Stimulated activated naive CD4-positive, alpha-beta T cell (primary cell): ENCODE measurements at regions not wholly inside any gene's neighbourhood (a gene's known extent, or its start where the extent isn't known, plus 50 kb on each side); places are given as distances from the start of the nearest gene placed in this dataset.
"Not testable (repeated sequence)": the region's sequence is repeated elsewhere in the genome, so short reads cannot be mapped to it uniquely, and the experiment has no call there.

Experiments
- DNase-seq, 6 experiments: peaks; one replicate each; lab custom pipeline; 2025; lab: John Stamatoyannopoulos, UW

DNA sequence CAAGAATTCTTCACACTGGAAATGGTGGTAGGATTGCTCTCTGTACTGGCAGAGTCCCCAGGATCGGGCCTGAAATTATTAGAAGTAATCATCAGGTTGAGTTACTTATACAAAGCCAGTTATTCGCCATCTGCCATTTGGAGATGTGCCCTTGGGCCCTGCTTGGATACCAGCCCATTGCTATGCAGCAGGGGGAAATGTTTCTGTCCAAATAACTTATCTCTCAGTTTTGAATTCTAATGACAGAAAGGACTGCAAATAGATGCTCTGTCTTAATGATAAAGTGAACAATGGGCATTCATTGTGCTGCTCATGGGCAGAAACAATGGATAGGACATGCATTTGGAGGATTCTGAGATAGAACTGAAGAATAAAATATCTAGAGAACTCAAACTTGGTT is 139.1 kb upstream of the PELI2 start:
- no peak for DNase-seq

DNA sequence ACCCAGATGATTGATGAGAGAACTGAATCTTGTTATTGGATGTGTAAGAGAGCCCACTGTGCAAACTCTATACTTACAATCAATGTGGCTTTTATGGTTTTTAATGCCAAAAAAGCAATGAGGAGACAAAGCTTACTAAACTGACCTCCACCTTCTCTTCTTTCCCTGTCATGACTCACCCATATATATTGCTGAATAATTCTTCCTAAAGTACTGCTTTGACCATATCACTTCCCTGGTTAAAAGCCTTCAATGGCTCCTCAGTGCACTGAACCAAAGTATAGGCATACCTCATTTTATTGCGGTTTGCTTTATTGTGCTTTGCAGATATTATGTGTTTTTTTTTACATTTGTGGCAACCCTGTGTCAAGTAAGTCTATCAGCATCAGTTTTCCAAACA is 138.4 kb upstream of the PELI2 start:
- DNase-seq: no peak

GRCh38 chr14:55980970-55981369 is 137.2 kb upstream of the PELI2 start:
- DNase-seq: no peak

GRCh38 chr14:55986069-55986468 is 132.1 kb upstream of the PELI2 start:
- no peak for DNase-seq

- no peak for DNase-seq
Measured at GRCh38 chr14:56000846-56001245, 117.4 kb upstream of the PELI2 start.

DNA sequence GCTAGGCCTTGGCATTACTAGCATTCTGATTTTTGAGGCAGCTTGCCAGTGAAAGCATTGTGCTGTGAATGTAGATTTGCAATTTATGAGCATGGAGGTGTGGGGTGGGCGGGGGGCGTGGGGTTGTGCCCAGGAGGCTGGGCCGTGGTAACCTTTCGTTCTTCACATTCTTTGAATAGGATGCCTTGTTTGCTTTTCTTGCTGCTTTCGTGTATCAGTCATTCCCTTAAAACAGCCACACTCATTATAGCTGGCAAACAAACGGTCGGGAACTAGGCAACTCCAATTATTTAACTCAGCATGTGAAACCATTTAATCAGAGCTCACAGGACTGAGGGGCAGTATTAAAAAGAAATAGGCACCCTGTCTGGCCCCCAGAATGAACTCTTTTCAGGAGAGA is 115.9 kb upstream of the PELI2 start:
- DNase-seq: no peak

- peak; percentile 4 to 82 (median 48) for DNase-seq
Measured at GRCh38 chr14:56002876-56003625, 115.2 kb upstream of the PELI2 start.

DNA sequence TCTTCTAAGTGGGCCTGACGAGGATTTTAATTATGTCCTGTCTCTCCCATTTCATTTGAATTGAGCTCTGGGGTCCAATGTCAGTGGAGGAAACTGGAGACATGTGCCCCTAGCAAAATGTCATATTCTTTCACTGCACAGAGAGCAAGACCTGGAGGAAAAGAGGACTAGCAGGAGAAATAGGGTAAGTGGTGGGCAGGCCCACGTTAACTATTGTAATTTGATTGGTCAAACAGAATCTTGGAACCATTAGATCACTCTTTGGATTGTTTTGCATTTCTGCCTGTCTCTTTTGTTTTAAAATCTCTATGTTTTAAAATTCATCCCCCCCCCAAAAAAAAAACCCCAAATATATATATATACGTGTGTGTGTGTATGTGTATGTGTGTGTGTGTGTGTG is 113.9 kb upstream of the PELI2 start:
- DNase-seq: no peak

GRCh38 chr14:56004786-56005185 is 113.4 kb upstream of the PELI2 start:
- DNase-seq: peak in 3 of 6 experiments; percentile 35 to 43 (median 41)

- DNase-seq: no peak
Measured at GRCh38 chr14:56005191-56006053, 112.8 kb upstream of the PELI2 start.

GRCh38 chr14:56007491-56007890 is 110.7 kb upstream of the PELI2 start:
- DNase-seq: not testable (repeated sequence)

DNA sequence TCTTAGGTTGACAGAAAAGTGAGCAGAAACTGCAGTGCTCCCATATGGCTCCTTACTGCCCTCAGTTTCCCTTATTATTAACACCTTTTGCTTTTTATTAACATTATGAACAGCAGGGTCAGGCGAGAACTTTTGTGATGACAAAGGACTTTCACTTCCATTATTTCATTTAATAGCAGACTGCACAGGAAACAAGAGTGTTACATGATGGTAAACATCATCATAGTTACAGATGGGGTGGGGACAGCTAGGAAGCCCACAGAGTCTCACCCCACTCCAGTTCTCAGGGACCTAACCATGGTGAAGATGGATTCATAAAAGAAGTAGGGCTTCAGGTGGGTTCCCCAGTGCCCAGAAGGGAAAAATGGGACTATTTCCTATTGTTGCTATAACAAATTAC is 110.1 kb upstream of the PELI2 start:
- DNase-seq: no peak

GRCh38 chr14:56008661-56009060 is 109.5 kb upstream of the PELI2 start:
- not testable (repeated sequence) for DNase-seq

DNA sequence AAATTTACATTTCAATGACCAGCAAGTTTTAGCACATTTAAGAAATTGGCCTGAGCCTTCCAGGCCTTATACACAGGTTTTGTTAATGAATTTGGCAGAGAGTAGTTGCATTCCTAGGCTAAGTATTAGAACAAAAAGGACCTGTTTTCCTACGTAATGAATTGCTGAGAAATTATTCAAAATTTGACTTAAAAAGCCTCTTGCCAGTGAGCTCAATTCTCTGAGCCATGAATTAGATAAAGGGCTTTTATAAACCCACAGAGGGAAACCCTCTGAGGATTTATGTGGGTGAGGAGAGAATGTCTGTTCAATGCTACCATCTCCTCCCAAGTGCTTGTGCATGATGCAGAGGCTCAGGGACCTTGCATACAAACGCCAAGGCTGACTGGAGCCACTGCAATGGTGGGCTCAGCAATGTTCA is 94.5 kb upstream of the PELI2 start:
- DNase-seq: no peak

GRCh38 chr14:56025191-56025590 is 93.0 kb upstream of the PELI2 start:
- DNase-seq: no peak

DNA sequence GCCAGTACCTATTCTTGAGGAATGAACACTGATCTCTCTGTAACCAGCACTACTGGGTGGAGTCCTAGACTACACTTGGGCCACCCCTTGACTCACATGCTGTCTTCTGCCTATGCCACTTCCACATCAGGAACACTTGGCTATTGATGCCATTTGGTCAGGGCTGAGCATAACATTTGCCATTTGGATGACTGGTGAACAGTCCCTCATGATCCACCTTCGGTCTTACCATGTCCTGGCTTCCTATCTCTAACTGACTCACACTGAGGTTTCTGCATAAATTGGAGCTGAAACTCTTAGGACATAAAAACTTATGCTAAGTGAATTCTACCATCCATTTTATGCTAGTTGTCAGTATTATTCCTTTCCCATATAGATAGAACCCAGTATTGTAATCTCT is 91.7 kb upstream of the PELI2 start:
- no peak for DNase-seq

DNA sequence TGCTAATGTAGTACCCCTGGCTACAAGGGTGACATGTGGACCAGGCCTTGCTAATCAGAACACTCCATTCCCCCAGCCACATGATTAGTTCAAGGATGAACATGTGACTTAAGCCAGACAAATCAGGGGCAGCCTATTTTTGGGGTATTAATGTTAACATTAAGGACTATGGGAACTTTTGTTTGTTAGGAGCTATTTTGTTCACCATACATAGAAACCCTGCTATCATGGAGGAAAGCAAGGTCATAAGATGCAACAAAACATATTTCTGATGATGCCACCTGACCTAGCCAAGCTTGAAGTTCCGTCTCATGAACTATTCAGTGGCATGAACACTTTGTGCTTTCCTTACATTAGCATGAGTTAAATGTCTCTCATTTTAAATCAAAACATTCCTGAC is 90.8 kb upstream of the PELI2 start:
- no peak for DNase-seq

DNA sequence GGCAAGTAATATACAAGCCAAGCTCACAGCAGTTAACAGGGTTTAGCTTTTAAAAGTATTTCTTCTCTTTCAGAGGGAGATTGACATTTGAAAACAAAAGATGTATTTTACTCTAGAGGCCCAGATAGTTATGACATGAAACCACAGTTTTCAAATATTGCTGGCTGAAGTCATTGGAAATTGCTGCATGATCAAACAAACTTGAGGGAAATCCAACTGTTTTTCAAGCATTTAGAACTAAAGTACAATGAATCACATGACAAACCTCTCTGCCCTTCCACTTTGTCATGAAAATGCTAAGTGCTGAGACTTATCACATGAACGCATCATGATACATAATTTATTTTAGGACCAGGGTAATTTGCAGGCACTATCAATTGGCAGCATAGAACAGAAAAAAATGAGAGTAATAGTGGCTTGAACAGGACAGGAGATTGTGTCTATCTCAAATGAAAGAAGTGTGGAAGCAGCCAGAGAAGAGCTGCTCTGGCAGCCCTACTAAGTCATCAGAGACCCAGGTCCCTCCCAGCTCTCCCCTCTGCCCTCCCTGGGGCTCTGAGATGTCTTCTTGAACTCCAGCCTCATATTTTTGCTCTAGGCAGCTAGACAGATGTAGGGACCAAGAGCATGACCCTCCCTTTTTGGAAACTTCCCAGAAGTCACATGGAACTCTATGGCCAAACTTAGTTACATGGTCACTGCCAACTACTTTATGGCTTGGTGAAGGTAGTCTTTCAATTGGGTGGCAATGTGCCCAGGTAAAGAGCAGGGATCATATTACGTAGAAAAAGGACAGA is 90.1 kb upstream of the PELI2 start:
- DNase-seq: no peak

- no peak for DNase-seq
Measured at GRCh38 chr14:56036353-56036752, 81.9 kb upstream of the PELI2 start.

- DNase-seq: no peak
Measured at GRCh38 chr14:56040121-56040520, 78.1 kb upstream of the PELI2 start.

DNA sequence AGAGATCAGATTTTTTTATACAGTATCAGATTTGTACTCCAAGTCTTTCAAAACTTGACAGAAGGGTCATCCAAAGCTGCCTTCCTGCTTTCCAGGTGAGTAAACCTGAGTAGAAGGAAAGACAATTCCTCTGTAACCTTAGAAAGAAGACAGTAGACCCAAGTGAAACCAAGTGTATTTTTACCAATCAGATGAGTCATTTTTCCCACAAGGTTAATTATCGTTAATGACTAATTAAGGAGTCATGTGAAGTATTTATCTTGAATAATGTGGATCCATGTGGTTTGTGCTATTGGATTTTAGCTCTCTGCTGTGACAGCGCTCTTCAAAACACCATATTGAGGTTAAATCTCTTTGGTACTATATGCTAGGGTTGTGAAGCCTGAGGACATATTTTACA is 74.0 kb upstream of the PELI2 start:
- no peak for DNase-seq

DNA sequence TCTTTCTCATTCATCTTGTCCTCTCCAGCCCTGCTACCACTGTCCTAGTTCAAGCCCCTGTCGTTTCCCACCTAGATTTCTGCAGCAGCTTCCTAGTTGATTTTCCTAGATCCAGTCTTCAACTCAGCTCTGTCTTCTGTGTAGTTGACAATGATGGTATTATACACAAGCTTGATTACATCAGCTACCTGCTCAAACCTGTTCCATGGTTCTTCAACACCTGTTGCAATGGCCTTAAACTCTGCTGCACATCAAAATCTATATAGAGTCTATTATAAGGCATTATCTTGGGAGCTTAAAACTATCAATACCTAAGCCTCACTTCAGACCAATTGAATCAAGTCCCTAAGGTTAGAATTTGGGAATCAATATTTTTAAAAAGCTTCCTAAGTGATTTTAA is 71.7 kb upstream of the PELI2 start:
- no peak for DNase-seq

GRCh38 chr14:56046996-56047395 is 71.2 kb upstream of the PELI2 start:
- no peak for DNase-seq
